ENCODE measurements at regions not wholly inside any gene's neighbourhood (a gene's known extent, or its start where the extent isn't known, plus 50 kb on each side); places are given as distances from the start of the nearest gene placed in this dataset.

DNA sequence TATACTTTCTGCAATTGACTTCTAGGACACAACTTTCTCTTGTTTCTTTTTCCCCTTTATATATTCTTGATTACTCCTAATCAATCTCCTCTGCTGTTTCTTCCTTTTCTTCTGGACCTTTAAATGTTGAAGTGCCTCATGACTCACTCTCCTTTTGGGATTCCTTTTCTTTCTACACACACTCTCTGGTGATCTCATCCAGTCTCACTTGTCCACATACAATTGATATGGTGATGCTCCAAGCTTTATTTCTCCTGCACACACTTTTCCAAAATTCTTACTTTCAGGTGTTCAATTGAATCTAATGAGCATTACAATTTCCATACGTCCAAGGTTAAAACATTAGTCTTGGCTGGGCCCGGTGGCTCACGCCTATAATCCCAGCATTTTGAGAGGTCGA, 794.8 kb upstream of the EPHA5 start:
- TF ChIP-seq, protein P1, sequence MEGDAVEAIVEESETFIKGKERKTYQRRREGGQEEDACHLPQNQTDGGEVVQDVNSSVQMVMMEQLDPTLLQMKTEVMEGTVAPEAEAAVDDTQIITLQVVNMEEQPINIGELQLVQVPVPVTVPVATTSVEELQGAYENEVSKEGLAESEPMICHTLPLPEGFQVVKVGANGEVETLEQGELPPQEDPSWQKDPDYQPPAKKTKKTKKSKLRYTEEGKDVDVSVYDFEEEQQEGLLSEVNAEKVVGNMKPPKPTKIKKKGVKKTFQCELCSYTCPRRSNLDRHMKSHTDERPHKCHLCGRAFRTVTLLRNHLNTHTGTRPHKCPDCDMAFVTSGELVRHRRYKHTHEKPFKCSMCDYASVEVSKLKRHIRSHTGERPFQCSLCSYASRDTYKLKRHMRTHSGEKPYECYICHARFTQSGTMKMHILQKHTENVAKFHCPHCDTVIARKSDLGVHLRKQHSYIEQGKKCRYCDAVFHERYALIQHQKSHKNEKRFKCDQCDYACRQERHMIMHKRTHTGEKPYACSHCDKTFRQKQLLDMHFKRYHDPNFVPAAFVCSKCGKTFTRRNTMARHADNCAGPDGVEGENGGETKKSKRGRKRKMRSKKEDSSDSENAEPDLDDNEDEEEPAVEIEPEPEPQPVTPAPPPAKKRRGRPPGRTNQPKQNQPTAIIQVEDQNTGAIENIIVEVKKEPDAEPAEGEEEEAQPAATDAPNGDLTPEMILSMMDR (IDR thresholded peaks at IDR 0.05; ENCODE audit: insufficient read depth, low read length, poor library complexity, severe bottlenecking) = no peak
- TF ChIP-seq EZH2phosphoT487 (conservative IDR thresholded peaks at IDR 0.05; ENCODE audit: low read length) = no peak

All from SU-DHL-6 (cell line).